ENCODE measurements at regions not wholly inside any gene's neighbourhood (a gene's known extent, or its start where the extent isn't known, plus 50 kb on each side); places are given as distances from the start of the nearest gene placed in this dataset.

GRCh38 chr12:60240891-60241290 lies 645.1 kb downstream of the SLC16A7 start:
- DNase-seq (ENCODE audit: low spot score): no peak

- DNase-seq (ENCODE audit: low spot score): no peak
These were observed 655.3 kb downstream of the SLC16A7 start for GRCh38 chr12:60251091-60251490.

GRCh38 chr12:60252359-60253096 lies 656.7 kb downstream of the SLC16A7 start:
- no peak for DNase-seq (ENCODE audit: low spot score)

- DNase-seq (ENCODE audit: low spot score): no peak
These were observed 659.2 kb downstream of the SLC16A7 start for GRCh38 chr12:60255044-60255443.

DNA sequence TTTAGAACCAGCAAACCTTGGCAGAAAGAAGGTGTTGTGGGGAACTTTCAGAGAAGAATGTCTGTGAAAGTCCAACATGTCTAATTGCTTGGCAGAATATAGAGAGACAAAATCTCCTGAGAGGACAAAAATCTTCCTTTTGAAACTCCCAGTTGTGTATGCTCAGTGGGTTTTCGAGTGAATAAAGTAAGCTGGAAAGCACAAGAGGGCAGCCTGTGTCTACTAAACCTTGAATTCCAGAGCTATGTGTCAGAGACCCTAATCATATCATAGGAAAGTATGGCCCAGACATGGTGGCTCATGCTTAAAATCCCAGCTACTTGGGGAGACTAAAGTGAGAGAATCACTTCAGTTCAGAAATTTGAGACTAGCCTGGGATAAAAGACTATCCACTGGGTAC lies 661.2 kb downstream of the SLC16A7 start:
- no peak for DNase-seq (ENCODE audit: low spot score)

DNA sequence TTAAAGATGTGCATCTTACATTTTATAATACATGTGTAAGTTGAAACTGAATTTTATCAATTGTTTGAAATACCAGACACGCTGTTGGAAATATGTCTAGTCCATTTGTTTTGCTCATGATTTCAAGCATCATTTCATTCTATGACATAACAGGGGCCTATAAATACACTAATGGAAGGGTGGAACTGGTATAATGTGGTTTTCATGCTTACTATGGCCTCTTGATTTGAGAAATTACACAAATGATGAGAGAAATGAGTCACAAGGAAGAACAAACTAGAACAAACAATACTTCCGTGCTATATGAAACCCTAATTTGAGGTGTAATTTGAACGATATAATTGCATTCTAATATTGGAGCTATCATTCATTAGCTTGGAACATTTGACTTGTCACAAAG lies 663.4 kb downstream of the SLC16A7 start:
- no peak for DNase-seq (ENCODE audit: low spot score)

DNA sequence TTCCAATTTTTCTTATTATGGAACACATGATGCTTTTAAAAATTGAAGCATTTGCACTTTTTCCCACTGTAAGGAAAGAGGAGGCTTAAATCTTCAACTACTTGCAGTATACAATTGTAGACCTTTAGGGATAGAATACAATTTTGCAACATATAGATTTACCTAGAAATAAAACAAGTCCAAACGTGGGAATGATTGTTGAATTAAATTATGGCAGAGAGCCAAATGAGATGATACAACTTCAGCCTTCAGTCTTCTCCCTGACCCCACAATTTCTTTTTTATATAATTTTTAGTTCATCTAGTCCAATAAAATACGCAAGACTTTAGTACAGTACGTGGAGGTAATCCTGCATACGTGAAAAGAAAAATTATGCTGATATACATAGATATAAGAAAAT lies 666.5 kb downstream of the SLC16A7 start:
- DNase-seq (ENCODE audit: low spot score): no peak

DNA sequence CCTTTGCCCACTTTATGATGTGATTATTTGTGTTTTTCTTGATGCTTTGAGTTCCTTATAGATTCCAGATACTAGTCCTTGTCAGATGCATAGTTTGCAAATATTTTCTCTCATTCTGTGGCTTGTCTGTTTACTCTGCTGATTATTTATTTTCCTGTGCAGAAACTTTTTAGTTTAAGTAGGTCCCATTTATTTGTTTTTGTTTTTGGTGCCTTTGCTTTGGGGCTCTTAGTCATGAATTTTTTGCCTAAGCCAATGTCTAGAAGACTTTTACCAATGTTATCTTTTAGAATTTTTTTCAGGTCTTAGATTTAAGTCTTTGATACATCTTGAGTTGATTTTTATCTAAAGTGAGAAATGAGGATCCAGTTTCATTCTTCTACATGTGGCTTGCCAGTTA lies 667.3 kb downstream of the SLC16A7 start:
- DNase-seq (ENCODE audit: low spot score): no peak

GRCh38 chr12:60263836-60264493 lies 668.1 kb downstream of the SLC16A7 start:
- no peak for DNase-seq (ENCODE audit: low spot score)

DNA sequence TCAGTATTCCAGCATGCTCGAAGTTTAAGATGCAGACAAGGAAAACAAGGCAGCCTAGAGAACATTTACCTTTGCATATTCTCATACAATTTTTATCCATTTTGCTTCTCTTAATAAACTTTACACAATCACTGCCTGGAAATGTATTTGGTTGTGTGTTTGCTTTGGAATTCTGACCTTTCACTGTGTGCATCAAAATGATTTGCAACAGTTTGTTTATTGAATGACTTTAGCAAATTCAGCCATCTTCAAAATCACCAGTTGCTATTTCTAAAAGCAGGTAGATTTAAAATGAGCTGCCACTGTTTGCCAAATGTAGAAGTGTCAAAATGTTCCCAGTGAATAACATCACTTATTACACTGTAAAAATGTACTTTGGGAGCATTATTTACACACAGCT lies 669.9 kb downstream of the SLC16A7 start:
- DNase-seq (ENCODE audit: low spot score): no peak

- DNase-seq (ENCODE audit: low spot score): no peak
These were observed 670.6 kb downstream of the SLC16A7 start for GRCh38 chr12:60266381-60266852.

GRCh38 chr12:60269611-60270269 lies 673.9 kb downstream of the SLC16A7 start:
- no peak for DNase-seq (ENCODE audit: low spot score)

GRCh38 chr12:60271816-60272215 lies 676.0 kb downstream of the SLC16A7 start:
- DNase-seq (ENCODE audit: low spot score): no peak

- no peak for DNase-seq (ENCODE audit: low spot score)
These were observed 682.4 kb downstream of the SLC16A7 start for GRCh38 chr12:60278209-60278608.

- DNase-seq (ENCODE audit: low spot score): no peak
These were observed 683.4 kb downstream of the SLC16A7 start for GRCh38 chr12:60279221-60279620.

GRCh38 chr12:60281522-60281921 lies 685.7 kb downstream of the SLC16A7 start:
- no peak for DNase-seq (ENCODE audit: low spot score)

- no peak for DNase-seq (ENCODE audit: low spot score)
These were observed 694.7 kb downstream of the SLC16A7 start for GRCh38 chr12:60290532-60290931.

- DNase-seq (ENCODE audit: low spot score): no peak
These were observed 712.6 kb downstream of the SLC16A7 start for GRCh38 chr12:60308366-60308991.

- no peak for DNase-seq (ENCODE audit: low spot score)
These were observed 716.1 kb downstream of the SLC16A7 start for GRCh38 chr12:60311940-60312339.

- DNase-seq (ENCODE audit: low spot score): no peak
These were observed 721.5 kb downstream of the SLC16A7 start for GRCh38 chr12:60317361-60317760.

DNA sequence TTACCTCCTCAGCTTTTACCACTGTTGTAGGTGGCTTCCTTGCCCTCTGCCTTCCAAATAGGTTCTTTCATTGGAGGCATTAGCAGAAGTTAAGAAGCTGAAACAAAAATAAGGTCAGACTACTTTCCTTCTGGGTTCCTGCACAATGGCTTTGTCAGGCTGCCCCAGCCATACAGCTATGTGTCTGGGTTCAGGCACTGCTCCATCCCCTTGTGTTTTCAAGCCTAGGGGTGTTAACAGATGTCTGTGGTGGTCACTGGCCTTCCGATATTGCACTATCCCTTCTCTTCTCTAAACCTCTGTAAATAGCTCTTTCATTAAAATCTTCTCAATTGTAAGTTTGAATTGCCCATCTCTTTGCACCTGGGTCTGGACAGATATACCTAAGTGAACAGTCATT lies 728.9 kb downstream of the SLC16A7 start:
- DNase-seq (ENCODE audit: low spot score): no peak

- DNase-seq (ENCODE audit: low spot score): no peak
These were observed 737.6 kb downstream of the SLC16A7 start for GRCh38 chr12:60333461-60333860.

- DNase-seq (ENCODE audit: low spot score): no peak
These were observed 739.9 kb downstream of the SLC16A7 start for GRCh38 chr12:60335745-60336144.
